ENCODE measurements at regions not wholly inside any gene's neighbourhood (a gene's known extent, or its start where the extent isn't known, plus 50 kb on each side); places are given as distances from the start of the nearest gene placed in this dataset.

GRCh38 chr12:130216031-130216430 lies 53.8 kb downstream of the FZD10 start:
- no peak for DNase-seq

- DNase-seq = no peak
These were observed 56.4 kb downstream of the FZD10 start for GRCh38 chr12:130218682-130219081.

- no peak for DNase-seq
These were observed 57.9 kb downstream of the FZD10 start for GRCh38 chr12:130219929-130220705.

- DNase-seq = no peak
These were observed 58.4 kb downstream of the FZD10 start for GRCh38 chr12:130220706-130221100.

- no peak for DNase-seq
These were observed 60.4 kb downstream of the FZD10 start for GRCh38 chr12:130222519-130223218.

- DNase-seq = no peak
These were observed 61.5 kb downstream of the FZD10 start for GRCh38 chr12:130223767-130224244.

- no peak for DNase-seq
These were observed 62.3 kb downstream of the FZD10 start for GRCh38 chr12:130224613-130225012.

GRCh38 chr12:130225347-130225746 lies 63.1 kb downstream of the FZD10 start:
- no peak for DNase-seq

- no peak for DNase-seq
These were observed 63.9 kb downstream of the FZD10 start for GRCh38 chr12:130226126-130226525.

GRCh38 chr12:130226771-130227170 lies 64.5 kb downstream of the FZD10 start:
- no peak for DNase-seq

- no peak for DNase-seq
These were observed 65.4 kb downstream of the FZD10 start for GRCh38 chr12:130227641-130228040.

GRCh38 chr12:130236446-130236845 lies 74.2 kb downstream of the FZD10 start:
- DNase-seq = no peak

GRCh38 chr12:130240831-130241590 lies 78.7 kb downstream of the FZD10 start:
- no peak for DNase-seq

- DNase-seq = no peak
These were observed 80.2 kb downstream of the FZD10 start for GRCh38 chr12:130242506-130242905.

- DNase-seq = no peak
These were observed 83.0 kb downstream of the FZD10 start for GRCh38 chr12:130245251-130245650.

- DNase-seq = peak; percentile 45
These were observed 84.3 kb downstream of the FZD10 start for GRCh38 chr12:130246560-130246959.

GRCh38 chr12:130247634-130248237 lies 85.5 kb downstream of the FZD10 start:
- no peak for DNase-seq

GRCh38 chr12:130249376-130249775 lies 87.1 kb downstream of the FZD10 start:
- no peak for DNase-seq

- no peak for DNase-seq
These were observed 86.4 kb upstream of the PIWIL1 start for GRCh38 chr12:130251236-130251780.

GRCh38 chr12:130253866-130254265 lies 83.8 kb upstream of the PIWIL1 start:
- DNase-seq = no peak

GRCh38 chr12:130254461-130255276 lies 83.0 kb upstream of the PIWIL1 start:
- peak; percentile 85 for DNase-seq

- DNase-seq = no peak
These were observed 78.8 kb upstream of the PIWIL1 start for GRCh38 chr12:130258863-130259262.

All from NCI-H510A treated with DMSO at 0.1 percent for 48 hours (cell line).